Peyer's patch (tissue), 4 donors: ENCODE measurements at regions not wholly inside any gene's neighbourhood (a gene's known extent, or its start where the extent isn't known, plus 50 kb on each side); places are given as distances from the start of the nearest gene placed in this dataset.

ENCODE experiments used
- DNase-seq, 3 donors: peaks; one replicate each; pipeline ENCODE4 v3.0.0-alpha.2; 2017 to 2019
- H3K27ac ChIP-seq, 4 donors: fragments of 200-600 bp; sonication (generic); one replicate each; pipeline ENCODE4 v1.5.1; 2016 to 2019
- H3K27me3 ChIP-seq, 2 donors: fragments of 200-600 bp; sonication (generic); one replicate each; pipeline ENCODE4 v1.5.1; 2019
- H3K36me3 ChIP-seq, 3 donors: fragments of 200-600 bp; sonication (generic); one replicate each; pipeline ENCODE4 v1.5.1; 2016 to 2019
- H3K4me1 ChIP-seq, 4 donors: fragments of 200-600 bp; sonication (generic); one replicate each; pipeline ENCODE4 v1.5.1; 2016 to 2019
- H3K4me3 ChIP-seq, 4 donors: fragments of 200-600 bp; sonication (generic); 1 replicate in 3 of 4; 2 replicates in 1 of 4; pipeline ENCODE4 v1.5.1; 2016 to 2019; ENCODE audit warnings: mild to moderate bottlenecking in 1 of 4
- H3K9me3 ChIP-seq, 4 donors: fragments of 200-600 bp; sonication (generic); one replicate each; pipeline ENCODE4 v1.5.1; 2016 to 2019; ENCODE audit warnings: mild to moderate bottlenecking in 1 of 4
- POLR2A ChIP-seq, 2 donors: fragments of 450-650 bp; IDR thresholded peaks; one replicate each; pipeline ENCODE4 v1.5.1; 2017; ENCODE audit warnings: antibody characterized with exemption in 2 of 2, mild to moderate bottlenecking in 2 of 2, moderate library complexity in 2 of 2
- TF ChIP-seq, protein P1 (sequence below), 6 experiments: fragments of 450-650 bp in 4 of 6; fragments of 200-600 bp in 2 of 6; sonication (generic) in 1 of 6; IDR thresholded peaks; one replicate each; pipeline ENCODE4 v1.5.1; 2017 to 2019; ENCODE audit warnings: antibody characterized with exemption in 6 of 6, mild to moderate bottlenecking in 3 of 6, moderate library complexity in 1 of 6

DNA sequence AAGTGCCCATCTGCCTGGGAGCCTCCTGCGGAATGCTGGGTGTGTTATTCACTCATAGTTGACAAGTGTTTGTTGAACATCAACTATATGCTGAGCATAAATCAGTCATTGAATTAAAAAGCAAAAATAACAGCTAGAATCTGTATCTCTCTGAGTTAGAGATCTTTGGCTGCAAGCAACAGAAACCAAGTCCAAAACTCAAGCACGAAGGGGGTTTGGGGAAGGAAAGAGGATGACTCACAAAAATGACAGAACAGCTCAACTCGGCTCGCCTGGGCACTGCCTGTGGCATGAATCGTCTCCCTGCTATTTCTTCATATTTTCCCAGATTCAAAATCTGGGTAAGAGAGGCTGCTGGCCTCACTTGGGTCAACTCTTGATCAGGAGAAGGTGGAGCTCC is 72.6 kb upstream of the NCOR2 start:
- TF ChIP-seq, protein P1, sequence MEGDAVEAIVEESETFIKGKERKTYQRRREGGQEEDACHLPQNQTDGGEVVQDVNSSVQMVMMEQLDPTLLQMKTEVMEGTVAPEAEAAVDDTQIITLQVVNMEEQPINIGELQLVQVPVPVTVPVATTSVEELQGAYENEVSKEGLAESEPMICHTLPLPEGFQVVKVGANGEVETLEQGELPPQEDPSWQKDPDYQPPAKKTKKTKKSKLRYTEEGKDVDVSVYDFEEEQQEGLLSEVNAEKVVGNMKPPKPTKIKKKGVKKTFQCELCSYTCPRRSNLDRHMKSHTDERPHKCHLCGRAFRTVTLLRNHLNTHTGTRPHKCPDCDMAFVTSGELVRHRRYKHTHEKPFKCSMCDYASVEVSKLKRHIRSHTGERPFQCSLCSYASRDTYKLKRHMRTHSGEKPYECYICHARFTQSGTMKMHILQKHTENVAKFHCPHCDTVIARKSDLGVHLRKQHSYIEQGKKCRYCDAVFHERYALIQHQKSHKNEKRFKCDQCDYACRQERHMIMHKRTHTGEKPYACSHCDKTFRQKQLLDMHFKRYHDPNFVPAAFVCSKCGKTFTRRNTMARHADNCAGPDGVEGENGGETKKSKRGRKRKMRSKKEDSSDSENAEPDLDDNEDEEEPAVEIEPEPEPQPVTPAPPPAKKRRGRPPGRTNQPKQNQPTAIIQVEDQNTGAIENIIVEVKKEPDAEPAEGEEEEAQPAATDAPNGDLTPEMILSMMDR (IDR thresholded peaks at IDR 0.05) = no peak
- no peak for TF ChIP-seq POLR2A (IDR thresholded peaks at IDR 0.05)
- Histone ChIP-seq H3K27ac (no peak overlapping the region), H3K36me3 (no peaks in the 10 kb centered on the region), H3K4me1 (peaks cover 0 to 8% (median 0%) of the 10 kb centered on the region in 4 donors), H3K27me3 (no peaks in the 10 kb centered on the region), H3K4me3 (no peak overlapping the region), H3K9me3 (no peaks in the 10 kb centered on the region)
- DNase-seq = no peak

DNA sequence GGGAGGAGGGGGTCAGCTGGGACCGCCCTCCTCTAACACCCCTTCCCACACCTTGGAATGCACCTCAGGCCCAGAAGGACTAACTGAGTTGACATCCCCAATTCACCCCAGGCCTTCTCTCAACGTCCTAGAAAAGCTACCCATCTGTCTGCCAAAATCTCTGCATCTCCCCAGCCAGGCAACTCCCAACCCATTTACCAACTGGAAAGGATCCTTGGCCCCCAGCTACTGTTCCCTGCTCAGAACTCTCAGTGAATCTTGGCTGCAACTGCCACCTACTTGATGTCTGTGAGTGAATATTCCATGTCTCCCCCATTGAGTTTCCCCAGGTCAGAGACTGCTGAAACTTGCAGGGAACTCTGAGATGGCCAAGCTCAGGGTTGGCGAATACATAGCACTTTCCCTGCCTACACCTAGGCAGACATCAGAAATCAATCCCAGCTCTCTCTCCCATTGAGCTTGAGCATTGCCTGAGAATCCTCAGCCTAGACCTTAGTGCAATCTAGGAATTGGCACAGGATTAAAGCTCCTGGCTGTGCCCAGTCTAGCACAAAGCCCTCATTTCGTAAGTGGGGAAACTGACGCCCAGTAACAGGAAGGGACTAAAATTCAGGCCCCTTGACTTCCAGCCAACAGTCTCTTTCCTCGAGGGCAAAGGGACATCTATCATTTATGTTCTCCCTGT is 71.9 kb upstream of the NCOR2 start:
- H3K27ac ChIP-seq = no peak overlapping the region
- DNase-seq = no peak

DNA sequence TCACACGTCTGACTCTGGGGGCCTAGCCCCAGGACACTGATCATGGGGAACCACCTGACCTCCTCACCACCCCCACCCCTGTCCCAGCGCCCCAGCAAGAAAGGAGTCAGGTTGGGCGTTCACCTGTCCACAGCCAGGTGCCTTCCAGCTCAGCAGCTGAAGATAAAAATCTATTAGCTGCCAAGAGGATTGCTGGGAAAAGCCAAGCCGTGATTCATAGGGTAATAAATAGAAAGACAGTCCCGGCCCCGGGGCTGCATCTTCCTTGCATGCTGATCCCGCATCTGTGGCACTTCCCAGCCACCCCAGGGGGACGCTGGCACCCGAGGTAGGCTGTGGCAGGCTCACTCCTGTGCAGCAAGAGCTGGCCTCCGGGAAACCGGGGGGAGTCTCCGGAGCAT is 70.2 kb upstream of the NCOR2 start:
- Histone ChIP-seq H3K4me1 (peaks cover 0 to 13% (median 0%) of the 10 kb centered on the region in 4 donors), H3K9me3 (no peaks in the 10 kb centered on the region), H3K36me3 (no peaks in the 10 kb centered on the region), H3K4me3 (no peak overlapping the region), H3K27ac (peak overlapping the region in 2 of 4 donors; percentile 70 to 72), H3K27me3 (no peaks in the 10 kb centered on the region)
- TF ChIP-seq, protein P1 (IDR thresholded peaks at IDR 0.05) = peak in 1 of 6 experiments; percentile 7
- TF ChIP-seq POLR2A (IDR thresholded peaks at IDR 0.05) = no peak
- DNase-seq = peak in 2 of 3 donors; percentile 75 to 76

More for the DNA sequence above, 71.9 kb upstream of the NCOR2 start:
- Histone ChIP-seq H3K9me3 (no peaks in the 10 kb centered on the region), H3K27me3 (no peaks in the 10 kb centered on the region), H3K4me3 (no peak overlapping the region), H3K4me1 (peaks cover 0 to 8% (median 0%) of the 10 kb centered on the region in 4 donors), H3K36me3 (no peaks in the 10 kb centered on the region)
- TF ChIP-seq, protein P1 (IDR thresholded peaks at IDR 0.05) = no peak
- no peak for TF ChIP-seq POLR2A (IDR thresholded peaks at IDR 0.05)

DNA sequence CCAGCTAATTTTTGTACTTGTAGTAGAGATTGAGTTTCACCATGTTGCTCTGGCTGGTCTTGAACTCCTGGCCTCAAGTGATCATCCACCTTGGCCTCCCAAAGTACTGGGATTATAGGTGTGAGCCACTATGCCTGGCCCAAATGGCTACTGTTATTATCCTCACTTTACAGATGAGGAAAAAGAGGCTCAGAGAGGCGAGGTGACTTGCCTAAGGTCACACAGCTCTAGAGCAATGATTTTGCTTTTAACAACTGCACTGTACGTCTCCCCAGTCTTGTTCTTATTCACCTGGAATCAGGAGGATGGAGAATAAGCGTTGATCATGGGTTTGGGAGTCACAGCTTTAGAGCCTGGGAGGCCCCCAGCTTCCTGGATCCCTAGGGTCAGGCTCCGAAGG is 69.8 kb upstream of the NCOR2 start:
- Histone ChIP-seq H3K36me3 (no peaks in the 10 kb centered on the region), H3K4me1 (peaks cover 0 to 13% (median 0%) of the 10 kb centered on the region in 4 donors), H3K27me3 (no peaks in the 10 kb centered on the region), H3K27ac (peak overlapping the region in 2 of 4 donors; percentile 70 to 72), H3K9me3 (no peaks in the 10 kb centered on the region), H3K4me3 (no peak overlapping the region)
- TF ChIP-seq, protein P1 (IDR thresholded peaks at IDR 0.05) = no peak
- TF ChIP-seq POLR2A (IDR thresholded peaks at IDR 0.05) = no peak
- DNase-seq = no peak

DNA sequence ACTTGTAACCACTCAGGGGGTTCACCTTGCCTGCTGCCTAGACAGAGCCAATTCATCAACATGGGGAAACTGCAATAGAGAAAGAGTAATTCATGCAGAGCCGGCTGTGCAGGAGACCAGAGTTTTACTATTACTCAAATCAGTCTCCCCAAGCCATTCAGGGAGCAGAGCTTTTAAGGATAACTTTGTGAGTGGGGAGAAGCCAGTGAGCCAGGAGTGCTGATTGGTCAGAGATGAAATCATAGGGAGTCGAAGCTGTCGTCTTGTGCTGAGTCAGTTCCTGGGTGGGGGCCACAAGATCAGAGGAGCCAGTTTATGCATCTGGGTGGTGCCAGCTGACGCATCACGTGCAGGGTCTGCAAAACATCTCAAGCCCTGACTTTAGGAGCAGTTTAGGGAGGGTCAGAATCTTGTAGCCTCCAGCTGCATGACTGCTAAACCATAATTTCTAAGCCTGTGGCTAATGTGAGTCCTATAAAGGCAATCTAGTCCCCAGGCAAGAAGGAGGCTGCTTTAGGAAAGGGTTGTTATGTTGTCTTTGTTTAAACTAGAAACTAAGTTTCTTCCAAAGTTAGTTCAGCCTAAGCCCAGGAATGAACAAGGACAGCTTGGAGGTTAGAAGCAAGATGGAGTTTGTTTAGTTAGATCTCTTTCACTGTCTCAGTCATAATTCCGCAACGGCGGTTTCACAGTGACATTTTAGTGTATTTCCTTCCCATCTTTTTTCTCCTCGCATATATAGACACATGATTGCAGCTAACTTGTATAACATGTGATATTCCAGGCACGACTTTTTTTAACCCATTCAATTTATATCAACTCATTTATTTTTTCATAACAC is 68.9 kb upstream of the NCOR2 start:
- H3K4me1 ChIP-seq = peaks cover 0 to 13% (median 0%) of the 10 kb centered on the region in 4 donors
- DNase-seq = peak in 1 of 3 donors; percentile 84
- H3K4me3 ChIP-seq = no peak overlapping the region
- no peaks in the 10 kb centered on the region for H3K9me3 ChIP-seq
- no peaks in the 10 kb centered on the region for H3K27me3 ChIP-seq
- H3K27ac ChIP-seq = peak overlapping the region in 2 of 4 donors; percentile 29 to 70
- H3K36me3 ChIP-seq = no peaks in the 10 kb centered on the region
- TF ChIP-seq POLR2A (IDR thresholded peaks at IDR 0.05) = no peak
- TF ChIP-seq, protein P1 (IDR thresholded peaks at IDR 0.05) = no peak
